K562 (cell line): ENCODE measurements at regions not wholly inside any gene's neighbourhood (a gene's known extent, or its start where the extent isn't known, plus 50 kb on each side); places are given as distances from the start of the nearest gene placed in this dataset.

Experiments
- CSDE1 ChIP-seq, 2 experiments: fragments of 450-650 bp; IDR thresholded peaks; 2 replicates each; pipeline ENCODE4 v1.6.1; 2016; ENCODE audit warnings: mild to moderate bottlenecking in 1 of 2
- HDAC2 ChIP-seq: fragments of 450-650 bp; IDR thresholded peaks from 2 replicates; pipeline ENCODE4 v1.6.1; 2016; ENCODE audit warnings: mild to moderate bottlenecking
- HNRNPK ChIP-seq: fragments of 200-400 bp; formaldehyde crosslinking; IDR thresholded peaks from one replicate; pipeline ENCODE4 v1.6.1; 2018; ENCODE audit warnings: mild to moderate bottlenecking, low read depth, low read length; ENCODE audit not compliant: poor library complexity, severe bottlenecking
- IRF1 ChIP-seq: sonication (generic); formaldehyde crosslinking; IDR thresholded peaks from 2 replicates; pipeline ENCODE4 v1.8.0; 2022; ENCODE audit warnings: missing genetic modification reagents, mild to moderate bottlenecking, borderline replicate concordance
- REST ChIP-seq, 2 experiments: fragments of 450-650 bp; formaldehyde crosslinking in 1 of 2; IDR thresholded peaks; 2 replicates each; pipeline versions ENCODE4 v1.4.0 to v1.6.1; 2014 to 2020; ENCODE audit warnings: mild to moderate bottlenecking in 2 of 2, borderline replicate concordance in 1 of 2, low read depth in 1 of 2
- SIRT6 ChIP-seq: IDR thresholded peaks from one replicate; pipeline ENCODE4 v1.6.1; 2012; ENCODE audit warnings: low read depth, mild to moderate bottlenecking, control low read depth, inconsistent platforms, low read length, moderate library complexity
- ZNF407 ChIP-seq: fragments of 450-650 bp; IDR thresholded peaks from 2 replicates; pipeline ENCODE4 v1.6.1; 2016; ENCODE audit warnings: low read depth
- ZNF408 ChIP-seq: fragments of 250-450 bp; sonication (Bioruptor Pico); IDR thresholded peaks from 2 replicates; pipeline ENCODE4 v1.4.0; 2020; ENCODE audit warnings: low read depth, mild to moderate bottlenecking, moderate library complexity
- ZNF707 ChIP-seq: fragments of 250-450 bp; sonication (Bioruptor Pico); conservative IDR thresholded peaks from 2 replicates; pipeline ENCODE4 v1.8.0; 2022; ENCODE audit warnings: inconsistent platforms, mild to moderate bottlenecking, moderate library complexity

- TF ChIP-seq REST (IDR thresholded peaks at IDR 0.05; ENCODE audit: borderline replicate concordance) (peak; percentile 58; the same call in 1 of the 2 replicates), REST (CRISPR knock-in tag; IDR thresholded peaks at IDR 0.05; ENCODE audit: low read depth) (no peak), ZNF407 (no peak), ZNF707 (CRISPR knock-in tag) (no peak), IRF1 (no peak), HNRNPK (no peak), ZNF408 (CRISPR knock-in tag) (no peak), CSDE1 (IDR thresholded peaks at IDR 0.05) (no peak), HDAC2 (peak; percentile 97), SIRT6 (no peak)
These were observed 133.6 kb upstream of the POGK start (continued) for GRCh38 chr1:166705376-166706289.
